Posterior cingulate gyrus (tissue), 11 donors: ENCODE measurements at regions not wholly inside any gene's neighbourhood (a gene's known extent, or its start where the extent isn't known, plus 50 kb on each side); places are given as distances from the start of the nearest gene placed in this dataset.

Experiments
- DNase-seq, 10 donors: peaks; one replicate each; pipeline versions ENCODE4 v3.0.0 to v3.0.0-alpha.2; 2020 to 2021; ENCODE audit warnings: mixed read lengths in 3 of 10
- intact Hi-C: fragments of 100-400 bp; cut with DNase I; formaldehyde crosslinking; loops from one replicate; pipeline ENCODE4 v1.15.1; 2023

DNA sequence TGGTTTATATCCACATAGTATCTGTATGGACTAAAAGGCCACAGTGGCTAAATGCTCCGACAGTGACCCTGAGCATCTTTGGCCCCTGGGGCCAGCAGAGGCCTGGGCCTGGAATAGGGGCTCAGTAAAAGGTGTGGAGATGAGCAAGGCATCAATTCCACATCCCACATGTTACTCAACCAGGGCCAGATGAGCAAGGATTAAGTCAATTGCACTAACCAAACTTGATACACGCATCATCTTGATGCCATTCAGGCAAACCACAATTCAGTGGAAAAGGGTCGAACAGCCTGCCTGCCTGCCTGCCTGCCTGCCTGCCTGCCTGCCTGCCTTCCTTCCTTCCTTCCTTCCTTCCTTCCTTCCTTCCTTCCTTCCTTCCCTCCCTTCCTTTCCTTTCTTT, 53.5 kb upstream of the DNAJA2 start:
- intact Hi-C loops = no loop called here
- peak in 1 of 10 donors; percentile 44 for DNase-seq

DNA sequence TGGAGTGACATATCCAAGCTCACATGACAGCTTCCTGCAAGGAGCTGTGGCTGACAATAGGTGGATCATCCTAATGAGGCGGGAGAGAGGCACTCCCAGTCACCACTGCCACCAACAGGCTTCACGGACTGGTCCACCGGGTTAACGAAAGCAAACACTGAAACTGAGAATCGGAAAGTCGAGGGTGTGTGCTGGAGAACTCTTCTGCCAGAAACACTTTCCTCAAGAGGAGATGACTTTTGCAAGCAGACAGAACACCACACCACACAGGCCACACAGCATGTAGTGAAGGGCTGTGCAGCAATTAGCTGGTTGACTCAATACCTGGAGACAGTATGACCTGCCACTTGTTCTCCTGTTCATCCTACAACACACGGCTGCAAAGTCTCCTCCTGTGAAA, 53.0 kb upstream of the DNAJA2 start:
- intact Hi-C loops = no loop called here
- peak in 1 of 10 donors; percentile 52 for DNase-seq

DNA sequence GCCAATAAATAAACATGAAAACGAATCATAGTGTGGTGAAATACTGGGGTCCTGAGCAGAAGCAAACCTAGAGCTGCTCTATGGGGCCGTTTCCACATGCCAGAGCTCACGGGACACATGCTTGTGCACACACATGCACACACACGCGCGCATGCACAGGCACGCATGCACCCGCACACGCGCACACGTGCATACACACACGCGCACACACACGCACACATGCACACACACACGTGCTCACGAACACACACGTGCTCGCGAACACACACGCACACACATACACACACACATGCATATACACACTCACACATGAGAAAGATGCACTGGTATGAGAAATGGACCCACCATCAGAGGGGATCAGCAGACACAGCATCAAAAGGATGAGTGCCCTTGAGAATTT, 52.2 kb upstream of the DNAJA2 start:
- no peak for DNase-seq
- intact Hi-C loops = no loop called here
